Natural killer cell treated with Interleukin-12 subunit alpha and Interleukin-12 subunit beta and Interleukin-15 and Interleukin-18, amount 100 ng/mL, for 72 hours (primary cell): ENCODE measurements at regions not wholly inside any gene's neighbourhood (a gene's known extent, or its start where the extent isn't known, plus 50 kb on each side); places are given as distances from the start of the nearest gene placed in this dataset.
"Not testable (repeated sequence)": the region's sequence is repeated elsewhere in the genome, so short reads cannot be mapped to it uniquely, and the experiment has no call there.

ENCODE experiments used
- ATAC-seq, 2 donors: fragments of 150-1000 bp; cut with Tn5 transposase in 1 of 2; sonication (Bioruptor Pico), chemical (Tn5 transposase) in 1 of 2; 2 replicates each; pipeline ENCODE4 v1.10.0; 2021
- DNase-seq: peaks from one replicate; pipeline ENCODE4 v3.0.0; 2022; ENCODE audit warnings: low spot score
- H3K27ac Mint-ChIP-seq, 2 donors: 1 replicate in 1 of 2; 2 replicates in 1 of 2; pipeline ENCODE4 v1.8.0; 2022; ENCODE audit warnings: mixed read lengths in 2 of 2, mild to moderate bottlenecking in 1 of 2, moderate library complexity in 1 of 2
- H3K27me3 Mint-ChIP-seq, 2 donors: 1 replicate in 1 of 2; 2 replicates in 1 of 2; pipeline ENCODE4 v1.8.0; 2022; ENCODE audit warnings: mixed read lengths in 2 of 2
- H3K36me3 Mint-ChIP-seq: one replicate; pipeline ENCODE4 v1.8.0; 2022; ENCODE audit warnings: mixed read lengths
- H3K4me1 Mint-ChIP-seq, 2 donors: 1 replicate in 1 of 2; 2 replicates in 1 of 2; pipeline ENCODE4 v1.8.0; 2022; ENCODE audit warnings: low read depth in 2 of 2, mixed read lengths in 2 of 2, mild to moderate bottlenecking in 1 of 2
- H3K4me3 Mint-ChIP-seq: one replicate; pipeline ENCODE4 v1.8.0; 2022; ENCODE audit warnings: mixed read lengths
- H3K9me3 Mint-ChIP-seq: 2 replicates; pipeline ENCODE4 v1.8.0; 2022; ENCODE audit warnings: mixed read lengths

GRCh38 chrX:115413246-115413878 is 123.8 kb downstream of the LUZP4 start:
- Mint-ChIP-seq H3K9me3 (no peaks in the 10 kb centered on the region), H3K4me1 (no peaks in the 10 kb centered on the region), H3K36me3 (no peaks in the 10 kb centered on the region), H3K4me3 (no peak overlapping the region), H3K27ac (no peak overlapping the region), H3K27me3 (peaks cover 12 to 29% of the 10 kb centered on the region in 2 donors)
- DNase-seq (no peak), ATAC-seq (no peak)

DNA sequence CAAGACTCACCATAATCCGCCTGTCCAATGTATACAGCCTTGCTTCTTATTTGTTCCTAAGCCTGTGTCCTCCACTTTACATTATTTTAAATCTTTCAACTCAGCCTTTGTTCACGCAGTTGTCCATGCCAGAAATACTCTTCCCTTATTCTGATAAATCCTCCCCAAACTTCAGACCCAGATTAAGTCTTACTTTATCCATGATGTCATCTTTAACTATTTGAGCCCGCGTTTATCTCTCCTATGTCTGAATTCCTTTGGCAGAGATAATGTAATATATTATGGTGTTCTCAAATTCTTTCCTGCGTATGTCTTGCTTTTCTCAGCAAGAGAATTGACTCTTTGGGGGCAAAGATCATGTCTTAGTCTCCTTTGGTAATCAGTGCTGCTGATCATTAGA is 129.6 kb downstream of the LUZP4 start:
- no peak for DNase-seq
- H3K27me3 Mint-ChIP-seq, result peaks cover 16 to 39% of the 10 kb centered on the region in 2 donors
- no peak overlapping the region for H3K4me3 Mint-ChIP-seq
- no peaks in the 10 kb centered on the region for H3K4me1 Mint-ChIP-seq
- no peaks in the 10 kb centered on the region for H3K9me3 Mint-ChIP-seq
- ATAC-seq, result no peak
- no peaks in the 10 kb centered on the region for H3K36me3 Mint-ChIP-seq
- no peak overlapping the region for H3K27ac Mint-ChIP-seq

DNA sequence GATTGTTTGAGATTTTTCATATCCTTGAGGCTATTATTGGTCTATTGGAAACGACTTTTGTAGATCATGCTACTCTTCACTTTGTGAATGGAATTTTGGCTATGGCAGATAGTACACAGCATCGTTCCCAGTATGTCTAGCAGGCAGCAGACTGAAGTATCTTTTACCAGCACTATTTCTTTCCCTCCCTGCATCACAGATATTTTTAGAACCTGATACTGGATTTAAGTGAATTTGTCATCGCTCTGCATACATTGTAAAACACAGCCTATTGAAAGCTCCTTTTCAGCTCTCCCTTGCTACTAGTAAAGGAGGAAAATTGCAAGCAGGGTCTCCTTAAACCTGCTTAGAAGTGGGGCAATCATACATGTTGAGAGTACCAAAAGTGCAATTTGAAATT is 133.6 kb downstream of the LUZP4 start:
- Mint-ChIP-seq H3K4me1 (no peaks in the 10 kb centered on the region), H3K27me3 (peaks cover 6 to 29% of the 10 kb centered on the region in 2 donors), H3K9me3 (peaks cover 3% of the 10 kb centered on the region), H3K36me3 (no peaks in the 10 kb centered on the region), H3K4me3 (no peak overlapping the region), H3K27ac (no peak overlapping the region)
- DNase-seq (no peak), ATAC-seq (no peak)

DNA sequence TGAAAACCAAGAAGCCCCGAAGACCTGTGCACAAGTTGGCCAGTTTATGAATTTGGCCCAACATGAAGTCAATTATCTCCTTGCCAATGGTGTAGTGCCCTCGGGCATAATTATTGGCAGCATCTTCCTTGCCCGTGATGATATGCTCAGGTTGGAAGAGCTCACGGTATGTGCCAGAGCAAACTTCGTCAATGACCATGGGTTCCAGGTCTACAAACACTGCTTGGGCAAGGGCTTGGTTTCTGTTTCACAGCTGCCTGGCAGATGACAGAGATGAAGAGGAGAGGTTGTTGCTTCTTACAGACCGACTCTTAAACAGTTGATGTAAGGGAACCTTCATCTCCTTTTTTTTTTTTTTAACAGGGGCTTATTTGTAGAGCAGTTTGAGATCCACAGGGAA is 135.6 kb upstream of the PLS3 start:
- no peak overlapping the region for H3K4me3 Mint-ChIP-seq
- peaks cover 3% of the 10 kb centered on the region for H3K9me3 Mint-ChIP-seq
- DNase-seq (no peak), ATAC-seq (no peak)
- no peaks in the 10 kb centered on the region for H3K36me3 Mint-ChIP-seq
- no peaks in the 10 kb centered on the region for H3K4me1 Mint-ChIP-seq
- no peak overlapping the region for H3K27ac Mint-ChIP-seq
- peaks cover 0 to 18% of the 10 kb centered on the region in 2 donors for H3K27me3 Mint-ChIP-seq

GRCh38 chrX:115427861-115428410 is 133.0 kb upstream of the PLS3 start:
- no peak overlapping the region for H3K27ac Mint-ChIP-seq
- no peak for ATAC-seq
- H3K36me3 Mint-ChIP-seq, result no peaks in the 10 kb centered on the region

GRCh38 chrX:115434834-115435233 is 126.1 kb upstream of the PLS3 start:
- H3K9me3 Mint-ChIP-seq, result not testable (repeated sequence)

More at GRCh38 chrX:115427861-115428410, 133.0 kb upstream of the PLS3 start:
- Mint-ChIP-seq H3K4me1 (no peaks in the 10 kb centered on the region), H3K27me3 (peaks cover 0 to 22% of the 10 kb centered on the region in 2 donors), H3K9me3 (peaks cover 3% of the 10 kb centered on the region), H3K4me3 (no peak overlapping the region)
- no peak for DNase-seq

DNA sequence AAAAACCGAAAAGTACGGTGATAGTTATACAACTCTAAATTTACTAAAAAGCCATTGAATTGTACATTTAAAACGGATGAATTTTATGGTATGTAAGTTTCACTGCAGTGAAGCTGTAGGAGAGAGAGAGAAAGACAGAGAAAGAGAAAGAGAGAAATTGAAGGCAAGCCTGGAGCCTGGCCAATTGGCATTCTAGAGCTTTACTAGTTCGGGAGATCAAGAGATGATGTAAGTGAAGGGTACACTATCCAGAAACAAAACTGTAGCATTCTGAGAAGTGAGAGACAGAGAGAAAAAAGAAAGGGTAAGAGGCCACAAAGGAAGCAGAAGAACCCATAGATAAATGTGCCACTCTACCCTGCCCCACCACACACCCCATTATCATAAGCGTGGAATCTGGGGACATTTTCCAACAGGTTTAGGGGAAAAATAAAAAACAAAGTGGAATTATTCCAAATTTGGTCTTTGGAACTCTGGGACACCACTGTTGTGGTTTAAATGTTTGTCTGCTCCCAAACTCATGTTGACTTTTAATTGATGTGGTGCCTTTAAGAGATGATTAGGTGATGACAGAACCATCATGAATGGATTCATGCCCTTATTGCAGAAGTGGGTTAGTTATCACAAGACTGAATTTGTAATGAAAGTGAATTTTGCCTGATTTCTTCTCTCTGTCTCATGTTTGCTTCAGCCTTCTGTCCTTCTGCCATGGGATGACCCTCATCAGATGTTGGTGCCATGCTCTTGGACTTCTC is 123.0 kb upstream of the PLS3 start:
- H3K4me3 Mint-ChIP-seq, result no peak overlapping the region
- H3K36me3 Mint-ChIP-seq, result peaks cover 4% of the 10 kb centered on the region
- DNase-seq (no peak), ATAC-seq (no peak)
- peaks cover 0 to 10% of the 10 kb centered on the region in 2 donors for H3K27me3 Mint-ChIP-seq
- H3K27ac Mint-ChIP-seq, result no peak overlapping the region
- H3K9me3 Mint-ChIP-seq, result no peaks in the 10 kb centered on the region
- no peaks in the 10 kb centered on the region for H3K4me1 Mint-ChIP-seq

More at GRCh38 chrX:115434834-115435233, 126.1 kb upstream of the PLS3 start:
- not testable (repeated sequence) for H3K4me3 Mint-ChIP-seq, DNase-seq, ATAC-seq, H3K27ac Mint-ChIP-seq, H3K4me1 Mint-ChIP-seq, H3K36me3 Mint-ChIP-seq
- H3K27me3 Mint-ChIP-seq, result peaks cover 0 to 18% of the 10 kb centered on the region in 2 donors

DNA sequence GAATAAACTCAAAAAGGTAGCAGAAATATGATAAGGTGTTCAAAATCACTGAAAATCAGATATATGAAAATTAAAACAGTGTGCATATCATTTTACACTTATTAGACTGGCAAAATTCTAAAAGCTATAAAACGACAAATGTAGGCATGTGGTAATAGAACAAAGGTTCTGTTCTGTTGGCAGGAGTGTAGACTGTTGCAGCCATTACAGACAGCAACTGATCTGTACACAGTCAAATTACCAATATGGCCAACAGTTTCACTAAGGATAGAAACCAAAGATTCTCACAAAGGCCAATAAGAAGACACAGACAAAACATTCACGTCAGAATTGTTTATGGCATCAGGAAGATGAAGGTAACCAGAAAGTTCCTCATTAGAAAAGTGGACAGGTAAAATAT is 112.8 kb upstream of the PLS3 start:
- H3K9me3 Mint-ChIP-seq, result no peaks in the 10 kb centered on the region
- no peak for DNase-seq
- peaks cover 0 to 23% of the 10 kb centered on the region in 2 donors for H3K27me3 Mint-ChIP-seq
- ATAC-seq, result no peak
- no peak overlapping the region for H3K4me3 Mint-ChIP-seq
- no peak overlapping the region for H3K27ac Mint-ChIP-seq
- no peaks in the 10 kb centered on the region for H3K36me3 Mint-ChIP-seq
- no peaks in the 10 kb centered on the region for H3K4me1 Mint-ChIP-seq

GRCh38 chrX:115449742-115450141 is 111.2 kb upstream of the PLS3 start:
- Mint-ChIP-seq H3K9me3 (no peaks in the 10 kb centered on the region), H3K27ac (no peak overlapping the region), H3K27me3 (peaks cover 0 to 19% of the 10 kb centered on the region in 2 donors), H3K36me3 (no peaks in the 10 kb centered on the region), H3K4me3 (no peak overlapping the region), H3K4me1 (no peaks in the 10 kb centered on the region)
- ATAC-seq (no peak), DNase-seq (no peak)

- Mint-ChIP-seq H3K9me3 (no peaks in the 10 kb centered on the region), H3K36me3 (no peaks in the 10 kb centered on the region), H3K27me3 (peaks cover 0 to 18% of the 10 kb centered on the region in 2 donors), H3K4me3 (no peak overlapping the region), H3K27ac (no peak overlapping the region), H3K4me1 (no peaks in the 10 kb centered on the region)
- no peak for DNase-seq
- no peak for ATAC-seq
These were observed 108.7 kb upstream of the PLS3 start for GRCh38 chrX:115452251-115452650.

DNA sequence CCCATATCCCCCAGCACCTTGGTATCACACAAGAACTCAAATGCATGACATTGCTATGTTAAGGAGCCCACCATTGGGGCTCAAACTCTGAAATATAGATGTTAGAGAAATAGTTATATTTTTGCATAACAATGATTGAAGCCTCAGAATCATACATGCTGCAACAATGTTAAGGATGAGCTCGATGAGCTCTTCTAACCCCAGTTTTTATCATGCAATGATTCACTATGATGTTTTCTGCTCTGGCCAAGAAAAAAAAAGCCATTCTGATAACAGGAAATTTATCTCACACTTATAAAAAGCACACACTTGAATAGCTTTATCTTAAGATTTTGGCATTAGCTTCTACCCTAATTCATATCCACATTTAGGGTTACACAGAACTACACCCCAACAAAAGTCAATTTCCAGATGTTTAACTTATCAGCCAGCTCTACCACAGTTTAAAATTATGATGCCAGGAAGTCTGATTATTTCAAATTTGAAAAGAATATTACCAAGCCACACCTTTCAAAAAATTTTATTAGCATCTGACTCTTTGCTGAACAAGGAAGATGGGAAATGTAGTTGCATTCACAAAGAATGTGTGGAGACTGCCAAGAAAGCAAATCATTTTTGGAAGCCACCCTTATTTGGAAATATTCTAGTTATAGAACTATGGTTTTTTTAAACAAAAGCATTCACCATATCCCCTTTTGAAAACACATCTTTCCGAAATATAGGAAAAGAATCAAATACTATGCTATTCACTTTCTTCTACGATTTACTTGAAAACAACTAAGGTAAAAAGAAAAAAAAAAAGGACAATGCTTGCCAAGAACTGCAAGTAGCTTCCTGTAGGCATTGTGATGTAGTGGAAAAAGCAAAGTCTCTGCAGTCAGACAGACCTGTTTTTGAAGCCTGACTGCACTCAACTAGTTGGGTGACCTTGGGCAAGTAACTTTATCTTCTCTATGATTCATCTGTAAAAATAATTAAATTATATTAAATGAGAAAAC is 100.8 kb upstream of the PLS3 start:
- no peak overlapping the region for H3K4me3 Mint-ChIP-seq
- H3K4me1 Mint-ChIP-seq, result no peaks in the 10 kb centered on the region
- DNase-seq (no peak), ATAC-seq (no peak)
- no peaks in the 10 kb centered on the region for H3K36me3 Mint-ChIP-seq
- H3K27me3 Mint-ChIP-seq, result peaks cover 0 to 14% of the 10 kb centered on the region in 2 donors
- no peaks in the 10 kb centered on the region for H3K9me3 Mint-ChIP-seq
- no peak overlapping the region for H3K27ac Mint-ChIP-seq

DNA sequence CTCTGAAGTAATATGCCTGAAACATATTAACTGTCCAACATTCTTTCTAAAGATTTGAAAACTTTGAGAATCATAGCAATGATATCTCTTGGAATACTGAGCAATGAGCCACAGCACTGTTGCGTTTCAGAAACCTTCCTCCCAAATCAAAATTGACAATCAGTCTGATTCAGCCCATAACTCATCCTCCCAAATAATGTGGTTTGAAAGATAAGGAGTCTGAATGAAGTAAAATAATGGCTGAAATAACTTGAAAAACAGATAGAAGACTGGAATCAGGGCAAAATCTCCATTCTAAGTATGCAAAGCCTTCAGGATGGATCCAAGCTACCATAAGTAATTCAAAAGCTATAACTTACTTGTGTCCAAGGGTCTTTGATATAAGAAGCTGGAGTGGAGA is 98.6 kb upstream of the PLS3 start:
- no peak for ATAC-seq
- H3K36me3 Mint-ChIP-seq, result no peaks in the 10 kb centered on the region
- no peak overlapping the region for H3K4me3 Mint-ChIP-seq
- no peak overlapping the region for H3K27ac Mint-ChIP-seq
- no peaks in the 10 kb centered on the region for H3K4me1 Mint-ChIP-seq
- no peaks in the 10 kb centered on the region for H3K9me3 Mint-ChIP-seq
- peaks cover 0 to 13% of the 10 kb centered on the region in 2 donors for H3K27me3 Mint-ChIP-seq
- DNase-seq, result no peak

DNA sequence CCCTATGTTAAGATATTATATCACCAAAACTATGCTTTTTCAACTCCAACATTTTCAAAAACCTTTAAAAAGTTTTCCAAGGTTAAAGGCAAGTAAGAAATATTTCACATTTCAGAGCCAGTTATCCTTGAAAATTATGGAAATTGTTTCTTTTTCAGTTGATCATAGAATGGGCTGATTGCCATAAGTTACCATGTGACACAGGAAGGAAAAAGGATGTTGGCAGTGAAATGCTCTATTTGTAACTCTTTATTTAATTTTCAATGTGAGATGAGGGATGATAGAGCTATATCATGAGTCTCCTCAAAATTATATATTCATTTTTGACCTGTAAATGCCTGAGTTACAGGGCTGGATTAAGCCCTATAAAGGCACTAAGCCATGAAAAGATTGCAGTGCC is 93.0 kb upstream of the PLS3 start:
- ATAC-seq (no peak), DNase-seq (no peak)
- Mint-ChIP-seq H3K9me3 (no peaks in the 10 kb centered on the region), H3K27ac (no peak overlapping the region), H3K4me1 (no peaks in the 10 kb centered on the region), H3K36me3 (no peaks in the 10 kb centered on the region), H3K27me3 (peaks cover 0 to 7% of the 10 kb centered on the region in 2 donors), H3K4me3 (no peak overlapping the region)
